KMS-11 (cell line): ENCODE measurements at regions not wholly inside any gene's neighbourhood (a gene's known extent, or its start where the extent isn't known, plus 50 kb on each side); places are given as distances from the start of the nearest gene placed in this dataset.

ENCODE experiments used
- H2AFZ ChIP-seq: fragments of 200-600 bp; sonication (generic); 2 replicates; pipeline ENCODE4 v1.6.1; 2016; ENCODE audit warnings: antibody characterized with exemption, mixed run types, low read depth
- H3K27ac ChIP-seq: fragments of 200-600 bp; sonication (generic); 2 replicates; pipeline ENCODE4 v1.6.1; 2016; ENCODE audit warnings: mild to moderate bottlenecking, mixed run types
- H3K27me3 ChIP-seq: fragments of 200-600 bp; sonication (generic); 2 replicates; pipeline ENCODE4 v1.6.1; 2017; ENCODE audit warnings: mild to moderate bottlenecking, low read depth, mixed run types, moderate library complexity; ENCODE audit not compliant: insufficient read depth
- H3K36me3 ChIP-seq: fragments of 200-600 bp; sonication (generic); 2 replicates; pipeline ENCODE4 v1.6.1; 2017; ENCODE audit warnings: mild to moderate bottlenecking, mixed run types; ENCODE audit not compliant: insufficient read depth
- H3K4me1 ChIP-seq: fragments of 200-600 bp; sonication (generic); 2 replicates; pipeline ENCODE4 v1.6.1; 2016; ENCODE audit warnings: mild to moderate bottlenecking, low read depth, mixed run types; ENCODE audit not compliant: poor library complexity, severe bottlenecking
- H3K4me2 ChIP-seq: fragments of 200-600 bp; sonication (generic); 2 replicates; pipeline ENCODE4 v1.7.0; 2016; ENCODE audit warnings: mild to moderate bottlenecking, mixed run types
- H3K4me3 ChIP-seq: fragments of 200-600 bp; sonication (generic); IDR thresholded peaks from 2 replicates; pipeline ENCODE4 v1.6.1; 2017; ENCODE audit warnings: low read depth, low read length, mixed read lengths; ENCODE audit not compliant: insufficient read depth
- H3K79me2 ChIP-seq: fragments of 200-600 bp; sonication (generic); 2 replicates; pipeline ENCODE4 v1.6.1; 2016; ENCODE audit warnings: low read depth, mixed run types; ENCODE audit not compliant: insufficient read depth
- H3K9ac ChIP-seq: fragments of 200-600 bp; sonication (generic); 2 replicates; pipeline ENCODE4 v1.6.1; 2016; ENCODE audit warnings: mild to moderate bottlenecking, mixed run types
- H4K20me1 ChIP-seq: fragments of 200-600 bp; sonication (generic); 2 replicates; pipeline ENCODE4 v1.6.1; 2016; ENCODE audit warnings: mild to moderate bottlenecking, mixed run types; ENCODE audit not compliant: insufficient read depth
- TF ChIP-seq, protein P1 (sequence below): fragments of 200-600 bp; sonication (generic); conservative IDR thresholded peaks from 2 replicates; pipeline ENCODE4 v1.6.1; 2017; ENCODE audit warnings: low read depth, mild to moderate bottlenecking, antibody characterized with exemption, low read length, moderate library complexity, mixed read lengths

DNA sequence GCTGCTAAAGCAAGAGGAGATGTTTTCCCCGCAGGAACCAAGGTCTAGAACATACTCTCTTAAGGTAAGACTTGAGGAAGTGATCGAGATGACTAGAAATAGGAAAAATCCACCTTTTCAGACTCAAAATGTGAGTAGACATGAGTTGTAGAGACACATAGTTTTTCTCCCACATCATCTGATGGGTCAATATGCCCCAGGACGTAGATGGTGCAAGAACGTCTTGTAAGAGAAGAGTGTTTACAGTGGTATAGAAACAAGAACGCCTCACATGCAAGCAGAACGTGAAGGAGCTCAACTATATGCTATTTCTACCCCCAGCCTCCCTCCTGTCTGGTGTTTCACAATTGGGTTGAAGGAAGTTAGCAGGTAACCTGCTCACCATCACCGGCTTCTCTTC, 144.0 kb upstream of the BACE2 start:
- Histone ChIP-seq H3K4me2 (no peak overlapping the region), H3K79me2 (no peaks in the 10 kb centered on the region), H3K9ac (no peak overlapping the region), H3K27me3 (no peaks in the 10 kb centered on the region), H3K4me3 (no peak overlapping the region), H2AFZ (no peak overlapping the region), H3K36me3 (no peaks in the 10 kb centered on the region), H4K20me1 (no peaks in the 10 kb centered on the region), H3K4me1 (no peaks in the 10 kb centered on the region), H3K27ac (no peak overlapping the region)
- TF ChIP-seq, protein P1, sequence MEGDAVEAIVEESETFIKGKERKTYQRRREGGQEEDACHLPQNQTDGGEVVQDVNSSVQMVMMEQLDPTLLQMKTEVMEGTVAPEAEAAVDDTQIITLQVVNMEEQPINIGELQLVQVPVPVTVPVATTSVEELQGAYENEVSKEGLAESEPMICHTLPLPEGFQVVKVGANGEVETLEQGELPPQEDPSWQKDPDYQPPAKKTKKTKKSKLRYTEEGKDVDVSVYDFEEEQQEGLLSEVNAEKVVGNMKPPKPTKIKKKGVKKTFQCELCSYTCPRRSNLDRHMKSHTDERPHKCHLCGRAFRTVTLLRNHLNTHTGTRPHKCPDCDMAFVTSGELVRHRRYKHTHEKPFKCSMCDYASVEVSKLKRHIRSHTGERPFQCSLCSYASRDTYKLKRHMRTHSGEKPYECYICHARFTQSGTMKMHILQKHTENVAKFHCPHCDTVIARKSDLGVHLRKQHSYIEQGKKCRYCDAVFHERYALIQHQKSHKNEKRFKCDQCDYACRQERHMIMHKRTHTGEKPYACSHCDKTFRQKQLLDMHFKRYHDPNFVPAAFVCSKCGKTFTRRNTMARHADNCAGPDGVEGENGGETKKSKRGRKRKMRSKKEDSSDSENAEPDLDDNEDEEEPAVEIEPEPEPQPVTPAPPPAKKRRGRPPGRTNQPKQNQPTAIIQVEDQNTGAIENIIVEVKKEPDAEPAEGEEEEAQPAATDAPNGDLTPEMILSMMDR = no peak

DNA sequence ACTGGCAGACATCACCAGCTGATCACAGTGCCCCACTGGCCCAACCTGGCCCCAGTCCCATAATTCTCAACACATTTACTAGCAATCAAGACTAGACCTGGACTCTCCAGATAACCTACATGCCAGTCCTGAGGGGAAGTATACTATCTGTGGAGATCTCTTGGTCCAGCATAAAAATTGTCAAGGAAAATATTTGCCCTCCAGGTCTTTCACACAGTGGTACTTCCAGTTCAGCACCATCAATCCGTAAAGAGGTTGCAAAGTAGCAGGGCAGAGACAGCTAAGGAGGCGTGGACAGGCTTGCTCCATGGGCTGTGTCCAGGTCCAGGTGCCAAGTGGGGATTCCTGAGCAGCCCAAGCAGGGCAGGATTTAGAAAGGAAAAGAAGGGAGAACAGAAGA, 143.6 kb upstream of the BACE2 start:
- TF ChIP-seq, protein P1 = no peak

DNA sequence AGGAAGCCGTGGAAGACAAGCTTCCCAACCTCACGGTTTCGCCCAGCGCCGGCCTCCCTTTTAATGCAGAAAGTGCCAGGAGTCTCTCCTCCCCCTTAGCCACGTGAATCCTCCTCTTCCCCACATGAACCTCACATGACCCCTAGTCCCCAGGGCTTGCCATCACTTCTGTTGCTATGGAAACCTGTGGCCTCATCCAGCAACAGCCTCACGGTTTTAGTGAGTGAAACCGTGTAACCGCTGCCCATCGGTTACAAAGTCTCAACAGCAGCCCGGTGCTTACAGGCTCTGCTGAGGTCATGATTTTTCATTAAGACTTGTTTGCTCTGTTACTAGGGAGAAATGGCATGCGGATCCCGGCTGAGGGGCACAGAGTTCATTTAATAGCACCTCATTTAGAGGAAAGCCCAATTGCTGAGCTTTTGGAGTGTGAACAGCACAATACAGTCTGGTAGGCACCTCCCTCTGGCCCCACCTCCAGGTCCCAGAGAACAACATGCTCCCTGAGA, 143.2 kb upstream of the BACE2 start:
- TF ChIP-seq, protein P1 = no peak
- Histone ChIP-seq H3K79me2 (no peaks in the 10 kb centered on the region), H4K20me1 (no peaks in the 10 kb centered on the region), H3K4me3 (no peak overlapping the region), H3K27ac (no peak overlapping the region), H3K27me3 (no peaks in the 10 kb centered on the region), H3K36me3 (no peaks in the 10 kb centered on the region), H3K9ac (no peak overlapping the region), H2AFZ (no peak overlapping the region), H3K4me2 (no peak overlapping the region), H3K4me1 (no peaks in the 10 kb centered on the region)

More for the DNA sequence above, 143.6 kb upstream of the BACE2 start:
- no peaks in the 10 kb centered on the region for H3K36me3 ChIP-seq
- no peaks in the 10 kb centered on the region for H3K4me1 ChIP-seq
- no peak overlapping the region for H3K27ac ChIP-seq
- no peak overlapping the region for H3K9ac ChIP-seq
- H3K79me2 ChIP-seq = no peaks in the 10 kb centered on the region
- H3K27me3 ChIP-seq = no peaks in the 10 kb centered on the region
- no peak overlapping the region for H3K4me3 ChIP-seq
- H4K20me1 ChIP-seq = no peaks in the 10 kb centered on the region
- H2AFZ ChIP-seq = no peak overlapping the region
- H3K4me2 ChIP-seq = no peak overlapping the region

DNA sequence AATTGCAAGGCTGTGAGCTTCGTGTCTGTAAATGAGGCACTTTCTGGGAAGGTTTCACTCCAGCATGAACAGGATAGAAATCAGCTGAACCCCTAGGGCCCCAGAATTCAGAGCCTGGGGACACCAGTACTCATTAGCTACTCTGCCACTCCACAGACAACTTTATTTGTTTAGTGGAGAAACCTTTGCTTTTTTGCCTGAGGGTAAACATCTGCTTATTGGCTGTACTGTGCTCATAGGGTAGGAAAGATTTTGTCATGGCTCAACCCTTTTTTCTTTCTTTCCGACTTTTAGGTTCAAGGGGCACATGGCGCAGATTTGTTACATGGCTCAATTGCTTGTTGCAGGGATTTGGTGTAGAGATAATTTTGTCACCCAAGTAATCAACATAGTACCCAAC, 138.4 kb upstream of the BACE2 start:
- H3K4me3 ChIP-seq = no peak overlapping the region
- no peaks in the 10 kb centered on the region for H4K20me1 ChIP-seq
- no peak overlapping the region for H2AFZ ChIP-seq
- no peaks in the 10 kb centered on the region for H3K27me3 ChIP-seq
- no peaks in the 10 kb centered on the region for H3K79me2 ChIP-seq
- H3K4me1 ChIP-seq = no peaks in the 10 kb centered on the region
- no peaks in the 10 kb centered on the region for H3K36me3 ChIP-seq
- H3K4me2 ChIP-seq = no peak overlapping the region
- no peak overlapping the region for H3K9ac ChIP-seq
- TF ChIP-seq, protein P1 = no peak
- H3K27ac ChIP-seq = no peak overlapping the region
